OCI-LY7 (cell line): ENCODE measurements at regions not wholly inside any gene's neighbourhood (a gene's known extent, or its start where the extent isn't known, plus 50 kb on each side); places are given as distances from the start of the nearest gene placed in this dataset.

ENCODE experiments used
- EZH2phosphoT487 ChIP-seq: fragments of 200-600 bp; sonication (generic); IDR thresholded peaks from 2 replicates; pipeline ENCODE4 v1.6.1; 2018; ENCODE audit warnings: low read depth, borderline replicate concordance, mild to moderate bottlenecking, mixed run types, antibody characterized with exemption, low read length, moderate library complexity, mixed read lengths
- TF ChIP-seq, protein P1 (sequence below): fragments of 200-600 bp; sonication (generic); conservative IDR thresholded peaks from 2 replicates; pipeline ENCODE4 v1.5.1; 2014; ENCODE audit warnings: mild to moderate bottlenecking, antibody characterized with exemption, low read length, moderate library complexity, mixed read lengths

DNA sequence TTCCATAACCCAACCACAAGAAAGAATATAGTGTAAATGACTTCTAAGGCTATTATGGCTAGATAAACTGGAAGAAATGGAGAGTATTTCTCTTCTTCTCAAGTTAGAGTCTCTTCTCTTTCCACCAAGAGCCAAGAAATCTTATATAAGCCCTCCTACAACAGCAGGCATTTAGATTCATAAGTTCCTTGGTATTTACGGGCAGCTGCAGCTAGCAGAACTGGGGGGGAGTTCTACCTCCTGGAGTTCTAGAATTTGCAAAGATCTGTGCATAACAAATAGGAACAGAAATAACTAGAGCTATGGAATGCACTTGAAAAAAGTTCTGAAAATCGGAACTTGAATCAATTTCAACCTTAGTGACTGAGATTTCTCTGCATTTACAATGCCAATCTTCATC is 715.2 kb upstream of the GRM3 start:
- TF ChIP-seq, protein P1, sequence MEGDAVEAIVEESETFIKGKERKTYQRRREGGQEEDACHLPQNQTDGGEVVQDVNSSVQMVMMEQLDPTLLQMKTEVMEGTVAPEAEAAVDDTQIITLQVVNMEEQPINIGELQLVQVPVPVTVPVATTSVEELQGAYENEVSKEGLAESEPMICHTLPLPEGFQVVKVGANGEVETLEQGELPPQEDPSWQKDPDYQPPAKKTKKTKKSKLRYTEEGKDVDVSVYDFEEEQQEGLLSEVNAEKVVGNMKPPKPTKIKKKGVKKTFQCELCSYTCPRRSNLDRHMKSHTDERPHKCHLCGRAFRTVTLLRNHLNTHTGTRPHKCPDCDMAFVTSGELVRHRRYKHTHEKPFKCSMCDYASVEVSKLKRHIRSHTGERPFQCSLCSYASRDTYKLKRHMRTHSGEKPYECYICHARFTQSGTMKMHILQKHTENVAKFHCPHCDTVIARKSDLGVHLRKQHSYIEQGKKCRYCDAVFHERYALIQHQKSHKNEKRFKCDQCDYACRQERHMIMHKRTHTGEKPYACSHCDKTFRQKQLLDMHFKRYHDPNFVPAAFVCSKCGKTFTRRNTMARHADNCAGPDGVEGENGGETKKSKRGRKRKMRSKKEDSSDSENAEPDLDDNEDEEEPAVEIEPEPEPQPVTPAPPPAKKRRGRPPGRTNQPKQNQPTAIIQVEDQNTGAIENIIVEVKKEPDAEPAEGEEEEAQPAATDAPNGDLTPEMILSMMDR, result no peak
- TF ChIP-seq EZH2phosphoT487, result no peak
